ENCODE measurements at regions not wholly inside any gene's neighbourhood (a gene's known extent, or its start where the extent isn't known, plus 50 kb on each side); places are given as distances from the start of the nearest gene placed in this dataset.

DNA sequence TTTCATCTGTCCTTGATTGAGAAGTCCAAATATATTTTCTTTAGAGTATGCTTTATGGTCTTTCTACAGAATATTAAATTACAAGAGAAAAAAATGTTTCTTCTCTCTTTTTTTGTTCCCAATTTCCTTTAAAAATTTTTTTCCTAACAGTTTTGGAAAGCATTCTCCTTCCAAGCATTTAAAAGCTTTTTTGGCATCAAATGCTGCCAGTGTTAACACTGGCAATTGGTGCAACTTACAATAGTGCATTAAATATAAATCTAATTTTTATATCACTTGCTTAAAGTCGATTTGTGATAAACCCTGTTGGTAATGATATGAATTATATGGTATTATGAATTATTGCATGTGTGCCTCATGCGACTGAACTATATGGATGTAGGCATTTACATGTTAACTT is 165.9 kb upstream of the ELL2 start:
- Histone ChIP-seq H3K27ac (ENCODE audit: low read depth in 2 of 2, low read length in 2 of 2) (no peak overlapping the region), H3K9ac (ENCODE audit: low read length in 3 of 3) (no peak overlapping the region), H3K4me1 (ENCODE audit: control insufficient read depth in 2 of 3, insufficient read depth in 2 of 3, low read depth in 1 of 3, low read length in 3 of 3) (peaks cover 0 to 15% (median 0%) of the 10 kb centered on the region in 3 donors), H3K36me3 (ENCODE audit: control insufficient read depth in 2 of 3, insufficient read depth in 3 of 3, low read length in 3 of 3) (no peaks in the 10 kb centered on the region), H3K4me3 (ENCODE audit: low read length in 3 of 3) (no peak overlapping the region), H3K27me3 (ENCODE audit: control insufficient read depth, insufficient read depth, low read length) (no peaks in the 10 kb centered on the region), H3K9me3 (ENCODE audit: control insufficient read depth in 2 of 3, insufficient read depth in 1 of 3, low read length in 3 of 3) (no peaks in the 10 kb centered on the region)
- intact Hi-C loops (cut with DNase I): no loop called here
- no peak for DNase-seq
- no peak for FAIRE-seq
- TF ChIP-seq, protein P1, sequence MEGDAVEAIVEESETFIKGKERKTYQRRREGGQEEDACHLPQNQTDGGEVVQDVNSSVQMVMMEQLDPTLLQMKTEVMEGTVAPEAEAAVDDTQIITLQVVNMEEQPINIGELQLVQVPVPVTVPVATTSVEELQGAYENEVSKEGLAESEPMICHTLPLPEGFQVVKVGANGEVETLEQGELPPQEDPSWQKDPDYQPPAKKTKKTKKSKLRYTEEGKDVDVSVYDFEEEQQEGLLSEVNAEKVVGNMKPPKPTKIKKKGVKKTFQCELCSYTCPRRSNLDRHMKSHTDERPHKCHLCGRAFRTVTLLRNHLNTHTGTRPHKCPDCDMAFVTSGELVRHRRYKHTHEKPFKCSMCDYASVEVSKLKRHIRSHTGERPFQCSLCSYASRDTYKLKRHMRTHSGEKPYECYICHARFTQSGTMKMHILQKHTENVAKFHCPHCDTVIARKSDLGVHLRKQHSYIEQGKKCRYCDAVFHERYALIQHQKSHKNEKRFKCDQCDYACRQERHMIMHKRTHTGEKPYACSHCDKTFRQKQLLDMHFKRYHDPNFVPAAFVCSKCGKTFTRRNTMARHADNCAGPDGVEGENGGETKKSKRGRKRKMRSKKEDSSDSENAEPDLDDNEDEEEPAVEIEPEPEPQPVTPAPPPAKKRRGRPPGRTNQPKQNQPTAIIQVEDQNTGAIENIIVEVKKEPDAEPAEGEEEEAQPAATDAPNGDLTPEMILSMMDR (IDR thresholded peaks at IDR 0.05; ENCODE audit: borderline replicate concordance, extremely low read depth, insufficient read depth): no peak

DNA sequence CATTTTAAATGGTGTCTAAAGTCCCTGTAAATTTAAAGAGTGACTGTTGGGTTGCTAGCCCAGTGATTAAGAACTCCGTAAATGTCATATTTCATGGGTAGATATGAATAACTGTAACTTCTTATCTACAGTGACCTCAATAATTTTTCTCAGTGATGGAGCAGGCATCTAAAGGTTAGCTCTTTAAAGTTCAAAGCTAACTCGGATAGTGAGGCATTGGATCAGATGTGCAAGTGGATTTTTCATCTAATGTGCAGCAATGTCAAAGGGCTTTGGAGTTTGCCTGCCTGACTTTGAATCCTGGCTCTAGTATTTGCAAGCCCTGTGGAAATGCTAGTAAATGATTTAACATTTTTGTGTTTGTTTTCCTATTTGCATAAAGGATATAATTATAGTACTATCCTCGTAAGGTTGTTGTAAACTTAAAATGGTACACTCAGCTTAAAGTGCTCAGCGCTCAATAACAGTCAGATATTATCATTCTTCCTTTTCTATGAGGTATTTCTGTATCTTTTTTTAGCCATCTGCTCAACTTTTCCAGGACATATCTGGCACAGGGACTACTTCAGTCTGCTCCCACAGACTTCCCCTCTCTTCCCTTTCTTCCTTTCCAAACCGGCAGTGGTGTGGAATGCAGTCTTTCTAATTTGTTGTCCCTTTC is 163.7 kb upstream of the ELL2 start:
- Histone ChIP-seq H3K9ac (ENCODE audit: low read length in 3 of 3) (no peak overlapping the region), H3K27ac (ENCODE audit: low read depth in 2 of 2, low read length in 2 of 2) (no peak overlapping the region), H3K27me3 (ENCODE audit: control insufficient read depth, insufficient read depth, low read length) (no peaks in the 10 kb centered on the region), H3K4me1 (ENCODE audit: control insufficient read depth in 2 of 3, insufficient read depth in 2 of 3, low read depth in 1 of 3, low read length in 3 of 3) (peaks cover 0 to 15% (median 0%) of the 10 kb centered on the region in 3 donors), H3K4me3 (ENCODE audit: low read length in 3 of 3) (peak overlapping the region in 2 of 3 donors; percentile 18 to 42), H3K9me3 (ENCODE audit: control insufficient read depth in 2 of 3, insufficient read depth in 1 of 3, low read length in 3 of 3) (no peaks in the 10 kb centered on the region), H3K36me3 (ENCODE audit: control insufficient read depth in 2 of 3, insufficient read depth in 3 of 3, low read length in 3 of 3) (no peaks in the 10 kb centered on the region)
- FAIRE-seq: peak; percentile 55
- DNase-seq: no peak
- intact Hi-C loops (cut with DNase I): no loop called here
- TF ChIP-seq, protein P1 (IDR thresholded peaks at IDR 0.05; ENCODE audit: borderline replicate concordance, extremely low read depth, insufficient read depth): no peak

DNA sequence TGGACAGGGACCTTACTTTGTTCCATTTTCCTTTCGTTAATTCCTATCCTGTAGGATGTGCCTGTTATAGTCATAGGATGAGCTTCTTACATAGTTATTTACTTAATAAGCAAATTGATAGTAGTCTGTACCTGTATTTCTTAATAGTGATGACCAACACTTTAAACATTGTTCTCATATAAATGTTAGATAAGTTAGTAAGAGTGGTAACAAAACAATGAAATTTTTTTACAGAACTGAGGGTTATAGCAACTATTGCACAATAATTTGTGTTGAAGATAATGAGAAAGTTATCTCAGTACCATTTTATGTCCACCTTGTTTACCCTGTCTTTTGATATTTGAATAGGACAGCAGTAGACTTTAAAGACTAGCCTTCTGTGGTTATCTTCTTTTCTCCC is 162.9 kb upstream of the ELL2 start:
- no peaks in the 10 kb centered on the region for H3K27me3 ChIP-seq (ENCODE audit: control insufficient read depth, insufficient read depth, low read length)
- no peaks in the 10 kb centered on the region for H3K9me3 ChIP-seq (ENCODE audit: control insufficient read depth in 2 of 3, insufficient read depth in 1 of 3, low read length in 3 of 3)
- no peak overlapping the region for H3K27ac ChIP-seq (ENCODE audit: low read depth in 2 of 2, low read length in 2 of 2)
- peaks cover 0 to 18% (median 0%) of the 10 kb centered on the region in 3 donors for H3K4me1 ChIP-seq (ENCODE audit: control insufficient read depth in 2 of 3, insufficient read depth in 2 of 3, low read depth in 1 of 3, low read length in 3 of 3)
- intact Hi-C loops (cut with DNase I): no loop called here
- H3K36me3 ChIP-seq (ENCODE audit: control insufficient read depth in 2 of 3, insufficient read depth in 3 of 3, low read length in 3 of 3): no peaks in the 10 kb centered on the region
- DNase-seq: no peak
- no peak overlapping the region for H3K4me3 ChIP-seq (ENCODE audit: low read length in 3 of 3)
- no peak overlapping the region for H3K9ac ChIP-seq (ENCODE audit: low read length in 3 of 3)
- TF ChIP-seq, protein P1 (IDR thresholded peaks at IDR 0.05; ENCODE audit: borderline replicate concordance, extremely low read depth, insufficient read depth): no peak
- FAIRE-seq: no peak

DNA sequence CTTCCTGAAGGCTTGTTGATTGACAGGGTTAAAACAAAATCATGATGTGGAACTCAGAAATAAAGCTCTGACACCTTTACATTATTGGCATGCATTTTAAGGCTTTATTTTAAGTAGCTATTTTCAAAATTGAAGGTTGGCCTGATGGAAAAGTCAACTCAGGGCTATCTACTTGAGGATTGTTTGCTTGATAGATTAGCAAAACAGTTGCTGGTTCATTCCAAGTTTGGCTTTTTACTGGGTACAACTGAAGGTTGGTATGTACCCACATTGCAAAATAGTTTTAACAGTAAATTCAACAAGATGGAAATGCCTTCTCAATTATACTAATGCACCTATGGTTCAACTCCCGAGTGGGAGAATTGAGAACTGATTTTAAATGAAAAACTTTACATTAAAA is 161.8 kb upstream of the ELL2 start:
- H3K4me3 ChIP-seq (ENCODE audit: low read length in 3 of 3): no peak overlapping the region
- DNase-seq (no peak), FAIRE-seq (no peak)
- no peaks in the 10 kb centered on the region for H3K27me3 ChIP-seq (ENCODE audit: control insufficient read depth, insufficient read depth, low read length)
- H3K27ac ChIP-seq (ENCODE audit: low read depth in 2 of 2, low read length in 2 of 2): no peak overlapping the region
- no peak overlapping the region for H3K9ac ChIP-seq (ENCODE audit: low read length in 3 of 3)
- H3K36me3 ChIP-seq (ENCODE audit: control insufficient read depth in 2 of 3, insufficient read depth in 3 of 3, low read length in 3 of 3): no peaks in the 10 kb centered on the region
- H3K9me3 ChIP-seq (ENCODE audit: control insufficient read depth in 2 of 3, insufficient read depth in 1 of 3, low read length in 3 of 3): no peaks in the 10 kb centered on the region
- H3K4me1 ChIP-seq (ENCODE audit: control insufficient read depth in 2 of 3, insufficient read depth in 2 of 3, low read depth in 1 of 3, low read length in 3 of 3): peaks cover 0 to 23% (median 0%) of the 10 kb centered on the region in 3 donors
- TF ChIP-seq, protein P1 (IDR thresholded peaks at IDR 0.05; ENCODE audit: borderline replicate concordance, extremely low read depth, insufficient read depth): no peak
- intact Hi-C loops (cut with DNase I): no loop called here
